HG03159 (cell line): ENCODE measurements at regions not wholly inside any gene's neighbourhood (a gene's known extent, or its start where the extent isn't known, plus 50 kb on each side); places are given as distances from the start of the nearest gene placed in this dataset.

Source experiments
- ATAC-seq: cut with Tn5 transposase; IDR thresholded peaks from one replicate; pipeline ENCODE4 v1.9.1; 2021; ENCODE audit warnings: mild to moderate bottlenecking, moderate library complexity; ENCODE audit not compliant: unreplicated experiment

DNA sequence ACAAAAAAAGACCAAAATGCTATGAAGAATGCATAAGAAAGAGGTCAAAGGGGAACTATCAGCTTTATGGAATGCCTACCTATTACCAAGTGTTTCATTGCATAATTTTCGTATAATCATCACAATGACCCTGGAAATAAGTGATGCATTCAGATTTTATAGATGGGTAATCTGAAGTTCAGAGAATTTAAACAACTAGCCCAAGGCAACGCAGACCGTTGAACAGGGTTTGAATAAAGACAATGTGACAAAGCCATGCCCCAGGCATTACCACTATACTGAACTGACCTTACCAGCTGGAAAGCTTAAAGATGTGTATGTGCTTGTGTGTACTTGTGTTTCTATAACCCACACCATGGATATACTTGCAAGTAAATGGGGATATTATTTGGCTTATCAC is 827.6 kb upstream of the ADGRL2 start:
- no peak for ATAC-seq

DNA sequence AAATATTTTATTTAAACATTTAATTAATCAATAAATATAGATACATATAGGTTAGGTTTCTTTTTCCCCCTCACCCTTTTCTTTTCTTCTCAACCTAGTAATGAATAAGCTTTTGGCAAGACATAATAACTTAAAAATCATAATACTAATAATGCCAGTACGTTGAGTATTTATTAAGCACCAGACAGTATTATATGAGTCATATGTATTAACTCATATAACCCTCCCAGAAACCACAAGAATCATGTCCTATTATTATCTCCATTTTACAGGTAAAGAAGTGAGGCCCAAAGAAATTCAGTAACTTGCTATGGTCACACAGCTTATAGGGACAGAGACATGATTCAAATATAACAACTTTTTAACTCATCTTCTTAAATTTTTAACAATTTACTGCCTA is 834.5 kb upstream of the ADGRL2 start:
- ATAC-seq = no peak

DNA sequence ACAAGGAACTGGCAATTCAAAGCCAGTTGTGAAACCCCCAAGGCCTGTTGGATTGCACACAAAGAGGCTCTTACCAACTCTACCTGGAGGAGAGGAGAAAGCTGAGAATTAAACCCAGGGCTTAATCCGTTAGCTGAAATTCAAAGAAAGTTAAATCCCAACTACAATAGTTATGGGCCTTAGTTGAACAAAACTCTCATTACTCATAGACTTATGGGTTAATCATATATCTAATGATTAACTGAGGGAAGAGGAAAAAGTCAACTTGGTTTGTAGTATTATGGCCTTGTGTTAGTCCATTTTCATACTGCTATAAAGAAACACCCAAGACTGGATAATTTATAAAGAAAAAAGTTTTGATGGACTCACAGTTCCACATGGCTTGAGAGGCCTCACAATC is 838.2 kb upstream of the ADGRL2 start:
- no peak for ATAC-seq

DNA sequence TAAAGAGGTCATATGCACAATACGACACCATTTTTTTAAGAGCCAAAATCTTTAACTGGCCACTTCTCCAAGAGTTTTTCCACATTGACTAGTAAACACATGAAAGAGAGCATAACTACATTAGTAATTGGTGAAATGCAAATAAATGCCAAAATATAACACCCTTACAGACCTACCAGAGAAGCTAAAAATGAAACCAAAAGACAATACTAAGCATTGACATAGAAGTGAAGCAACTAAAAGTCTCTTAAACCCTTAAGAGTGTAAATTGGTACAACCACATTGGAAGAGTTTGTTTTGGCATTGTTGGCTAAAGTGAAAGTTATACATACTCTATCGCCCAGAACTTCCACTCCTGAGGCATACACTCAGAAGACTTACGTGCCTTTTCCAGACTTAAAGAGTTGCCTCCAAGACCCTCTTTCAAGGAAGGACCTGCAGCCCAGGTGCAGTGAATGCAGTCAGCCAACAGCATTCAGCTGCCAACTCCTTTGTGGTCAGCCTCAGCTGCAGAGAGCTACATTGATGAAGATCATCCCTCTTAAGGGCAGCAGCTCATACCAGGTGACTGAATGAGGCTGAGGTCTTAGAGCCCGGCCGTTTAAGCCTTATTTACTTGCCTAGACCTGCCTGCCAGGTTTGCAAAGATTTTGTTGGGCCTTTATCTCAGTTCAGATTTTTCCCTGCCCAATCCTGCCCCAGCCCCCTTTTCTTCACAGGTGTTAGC is 839.1 kb upstream of the ADGRL2 start:
- ATAC-seq = no peak

DNA sequence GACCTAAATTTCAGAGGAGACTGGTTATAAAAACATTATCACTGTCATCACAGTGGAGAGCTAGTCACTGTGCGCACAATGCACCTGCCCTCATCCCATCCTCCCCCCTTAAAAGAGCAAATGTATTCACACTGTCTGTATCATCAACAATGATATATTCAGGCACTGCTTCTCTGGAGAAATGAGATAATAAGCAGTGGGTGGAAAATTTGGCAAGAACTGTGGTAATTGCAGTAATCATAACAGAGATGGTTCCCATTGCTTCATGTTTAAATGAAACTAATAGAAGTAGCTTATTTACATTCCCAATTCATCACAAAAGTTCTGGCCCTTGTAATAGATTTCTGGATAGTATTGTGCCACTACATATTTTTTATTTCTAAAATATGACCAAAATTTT is 867.4 kb upstream of the ADGRL2 start:
- no peak for ATAC-seq

DNA sequence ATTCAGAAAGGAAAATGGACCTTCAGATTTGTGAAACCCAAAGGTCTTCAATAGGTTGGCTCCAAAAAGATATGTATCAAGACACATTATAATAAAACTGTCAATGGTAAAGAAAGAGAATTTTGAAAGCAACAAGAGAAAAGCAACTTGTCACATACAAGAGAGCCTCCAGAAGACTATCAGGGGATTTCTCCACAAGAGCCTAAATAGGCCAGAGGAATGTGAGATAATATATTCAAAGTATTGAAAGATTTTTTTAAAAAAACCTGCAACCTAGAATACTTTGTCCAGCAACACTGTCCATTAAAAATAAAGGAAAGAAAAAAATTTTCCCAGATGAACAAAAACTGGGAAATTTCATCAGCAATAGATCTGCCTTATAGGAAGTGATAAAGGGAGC is 869.6 kb upstream of the ADGRL2 start:
- ATAC-seq = no peak

DNA sequence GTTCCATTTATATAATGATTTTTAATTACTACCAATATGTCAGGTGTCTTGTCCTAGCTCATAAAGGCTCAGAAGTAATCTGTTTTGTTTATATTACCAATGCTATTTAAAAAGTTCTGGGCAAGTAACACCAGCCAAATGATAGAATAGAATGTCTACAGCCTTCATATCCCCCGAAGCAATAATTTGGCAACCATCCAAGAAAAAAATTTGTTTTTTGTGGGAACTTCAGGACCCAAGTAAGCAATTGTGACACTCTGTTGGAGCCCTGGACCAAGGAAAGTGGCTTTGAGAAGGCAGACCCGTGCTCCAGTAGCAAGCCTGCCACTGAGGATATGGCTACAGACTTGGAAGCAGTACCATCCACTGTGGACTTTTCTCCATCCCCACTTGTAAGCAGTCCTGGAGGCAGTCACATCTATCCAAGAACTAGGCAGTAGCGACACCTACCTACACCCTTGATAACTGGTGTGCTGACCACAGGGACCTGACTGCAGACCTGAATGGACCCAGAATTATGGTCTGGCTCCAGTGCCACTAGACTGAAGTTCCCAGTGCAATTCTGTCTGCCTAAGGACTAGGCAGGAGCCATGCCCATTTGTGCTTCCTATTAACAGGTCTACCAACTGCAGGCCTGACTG is 870.7 kb upstream of the ADGRL2 start:
- ATAC-seq = no peak

DNA sequence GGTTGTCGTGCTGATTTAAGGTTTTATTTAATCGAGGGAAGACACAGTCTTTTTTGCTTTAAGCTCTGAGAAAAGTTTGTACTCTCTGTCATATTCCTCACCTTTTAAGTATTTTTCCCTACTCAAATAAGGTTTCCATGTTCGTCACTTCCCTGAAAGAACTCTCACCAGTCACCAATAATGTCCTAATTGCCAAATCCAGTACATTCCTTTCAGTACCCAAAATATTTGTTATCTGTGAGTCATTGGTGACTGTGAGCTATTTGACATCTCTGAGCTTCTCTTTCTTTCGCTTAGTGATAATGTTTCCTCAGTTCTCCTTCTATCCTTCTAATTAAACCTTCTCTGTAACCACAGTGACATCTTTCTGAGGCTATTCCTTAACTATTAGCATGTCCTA is 874.2 kb upstream of the ADGRL2 start:
- ATAC-seq = no peak

DNA sequence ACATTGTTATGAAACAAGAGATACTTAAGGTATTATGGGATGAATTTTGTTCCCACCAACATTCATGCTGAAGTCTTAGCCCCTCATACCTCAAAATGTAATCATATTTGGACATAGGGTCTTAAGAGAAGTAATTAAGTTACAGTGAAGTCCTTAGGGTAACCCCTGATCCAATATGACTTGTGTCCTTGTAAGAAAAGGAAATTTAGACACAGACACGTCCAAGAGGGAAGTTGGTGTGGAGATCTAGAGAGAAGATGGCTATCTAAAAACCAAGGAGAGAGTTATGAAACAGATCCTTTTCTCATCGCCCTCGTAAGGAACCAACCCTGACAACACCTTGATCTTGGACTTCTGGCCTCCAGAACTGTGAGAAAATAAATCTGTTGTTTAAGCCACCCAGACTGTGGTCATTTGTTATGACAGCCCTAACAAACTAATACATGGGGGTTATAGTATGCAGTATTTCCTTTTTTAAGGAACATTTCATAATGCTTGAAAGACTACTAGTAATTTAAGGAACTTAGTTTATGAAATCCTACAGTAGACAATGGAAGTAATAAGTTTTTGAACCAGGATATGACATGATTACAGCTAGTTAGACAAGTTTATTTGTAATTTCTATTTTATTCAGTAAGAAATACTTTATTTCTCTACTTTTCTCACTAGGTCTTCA is 875.5 kb upstream of the ADGRL2 start:
- no peak for ATAC-seq

DNA sequence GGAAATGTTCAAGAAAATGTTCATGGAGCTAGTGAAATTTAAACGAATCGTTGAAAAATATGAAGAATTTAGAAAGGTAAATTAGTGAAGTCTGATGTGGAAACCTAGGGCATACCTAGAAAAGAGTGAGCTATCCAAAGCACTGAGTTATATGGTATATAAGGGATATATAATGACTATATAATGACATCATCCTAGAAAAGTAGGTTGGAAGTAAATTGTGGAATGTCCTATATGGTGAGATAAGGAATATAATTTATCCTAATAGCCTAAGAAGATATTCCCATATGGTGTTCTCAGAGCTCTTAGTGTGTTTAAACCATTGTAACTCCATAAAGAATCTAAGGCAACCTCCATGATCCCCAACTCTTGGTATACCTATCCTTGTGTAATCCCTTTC is 876.4 kb upstream of the ADGRL2 start:
- no peak for ATAC-seq

DNA sequence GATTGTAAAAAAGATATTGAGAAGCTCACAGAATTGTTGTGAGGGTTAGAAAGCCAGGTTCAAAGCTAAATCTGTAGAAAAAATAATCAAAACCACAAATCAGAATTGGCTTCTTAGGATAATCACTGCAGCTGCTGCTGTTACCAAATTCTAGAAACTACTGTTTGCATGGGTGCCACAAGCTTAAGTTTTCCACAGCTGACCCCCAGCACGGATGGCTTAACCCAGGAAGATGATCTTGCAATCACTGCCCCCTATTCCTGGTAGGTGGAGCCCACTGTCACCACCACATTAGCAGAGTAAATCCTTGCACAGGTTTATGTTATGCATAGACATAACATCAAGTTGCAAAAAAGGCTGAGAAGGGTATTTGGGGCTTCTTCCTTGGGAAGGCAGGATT is 877.8 kb upstream of the ADGRL2 start:
- no peak for ATAC-seq

DNA sequence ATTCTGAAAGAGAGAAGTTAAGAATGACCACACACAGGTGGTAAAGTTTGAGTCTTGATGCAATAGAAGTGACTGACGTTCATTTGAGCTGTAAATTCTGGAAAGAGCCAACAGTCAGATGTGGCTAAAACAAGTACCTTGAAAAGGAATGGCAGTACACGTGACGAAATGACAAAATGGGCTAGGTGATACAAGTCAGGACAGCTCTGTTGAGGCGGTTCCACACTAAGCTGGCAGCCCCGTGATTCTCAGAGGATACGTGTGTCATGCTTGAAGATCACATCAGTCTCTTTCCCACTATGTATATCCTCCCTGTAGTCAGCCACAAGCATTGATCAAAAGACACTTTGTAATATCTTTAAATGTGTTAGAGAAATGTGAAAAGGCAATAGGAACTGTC is 881.3 kb upstream of the ADGRL2 start:
- ATAC-seq = no peak

DNA sequence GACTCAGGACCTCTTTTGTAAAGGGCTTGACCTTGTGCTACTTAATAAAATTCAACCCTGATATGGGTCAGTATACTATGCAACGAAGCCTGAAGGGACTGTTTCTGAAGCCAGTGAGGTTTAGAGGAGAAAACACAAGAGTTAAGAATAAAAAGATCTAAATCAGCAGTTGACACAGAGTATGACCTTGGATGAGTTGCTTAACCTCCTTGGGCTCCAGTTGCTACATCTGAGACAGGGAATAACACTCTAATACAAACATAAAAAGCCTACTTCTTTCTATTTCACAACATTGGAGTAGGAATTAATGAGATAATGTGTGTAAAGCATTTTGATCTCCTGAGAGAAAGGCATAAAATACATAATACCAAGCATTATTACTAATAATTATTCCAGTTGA is 882.4 kb upstream of the ADGRL2 start:
- ATAC-seq = no peak

DNA sequence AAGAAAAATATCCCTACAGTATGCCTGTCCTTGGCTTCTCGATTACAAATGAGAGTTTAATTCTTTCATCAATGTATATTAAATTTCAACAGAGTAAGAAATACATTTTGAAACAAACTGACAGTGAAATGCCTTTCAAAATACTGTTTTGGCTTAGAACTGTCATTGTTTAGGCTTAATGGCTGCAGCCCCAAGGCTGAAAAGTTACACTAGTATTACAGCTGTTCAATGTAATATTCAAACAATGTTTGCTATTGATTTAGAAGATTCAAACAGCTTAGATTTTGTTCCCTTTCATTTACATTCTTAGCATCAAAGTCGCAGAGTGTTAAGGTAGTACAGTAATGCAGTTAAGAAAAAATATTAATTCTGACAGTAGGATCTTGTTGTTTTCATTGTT is 882.9 kb upstream of the ADGRL2 start:
- ATAC-seq = no peak

DNA sequence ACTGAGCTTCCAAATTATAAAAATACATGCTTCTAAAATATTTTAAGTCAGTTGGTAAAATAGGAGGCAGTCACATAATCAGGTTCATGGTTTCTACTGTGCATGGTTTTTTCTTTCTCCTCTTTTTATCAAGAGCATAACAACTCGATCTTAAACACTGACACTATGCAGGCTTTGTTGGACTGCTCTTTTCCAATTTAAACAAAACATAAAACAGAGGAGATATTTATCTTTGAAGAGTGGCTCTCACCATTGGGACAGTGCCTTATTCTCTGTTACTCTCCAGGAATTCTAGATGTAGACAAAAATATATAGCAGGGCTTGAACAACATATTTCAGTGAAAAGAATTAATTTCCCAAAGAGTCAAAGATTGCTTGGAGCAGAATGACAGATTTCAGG is 883.5 kb upstream of the ADGRL2 start:
- ATAC-seq = no peak

DNA sequence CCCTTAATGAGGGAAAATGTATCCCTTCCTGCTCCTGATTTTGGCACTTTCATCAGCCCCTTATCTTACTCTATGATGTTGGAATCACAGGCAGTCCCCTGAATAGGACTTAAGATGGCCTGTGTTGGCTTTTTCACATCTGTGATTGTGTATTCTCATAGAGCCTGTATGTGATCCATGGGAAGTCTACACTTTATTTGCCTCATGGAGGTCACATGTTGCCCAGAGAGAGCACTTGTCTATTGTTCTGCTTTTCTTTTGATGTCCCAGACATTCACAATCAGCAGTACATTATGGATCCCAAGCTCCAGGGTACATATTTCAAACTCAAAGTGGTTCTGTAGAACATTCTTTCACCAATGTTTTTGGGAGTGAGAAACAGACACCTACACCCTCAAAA is 885.2 kb upstream of the ADGRL2 start:
- ATAC-seq = no peak

DNA sequence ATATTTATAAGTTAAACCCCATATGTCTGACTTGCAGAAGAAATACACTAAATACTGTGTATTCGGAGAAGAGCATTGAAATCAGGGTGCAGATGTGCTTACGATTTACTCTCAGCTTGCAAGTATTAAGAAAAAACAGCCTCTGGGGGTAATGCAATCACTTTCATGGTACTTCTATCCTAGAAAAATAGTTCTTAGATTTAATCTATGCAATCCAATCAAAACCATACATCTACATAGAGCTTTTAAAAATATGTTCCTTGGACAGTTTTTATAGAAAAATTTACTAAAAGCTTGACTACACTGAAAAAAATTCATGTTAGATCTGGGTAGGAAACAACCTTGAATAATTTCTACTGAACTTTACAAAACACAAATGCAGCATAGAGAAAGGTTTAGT is 890.3 kb upstream of the ADGRL2 start:
- no peak for ATAC-seq

DNA sequence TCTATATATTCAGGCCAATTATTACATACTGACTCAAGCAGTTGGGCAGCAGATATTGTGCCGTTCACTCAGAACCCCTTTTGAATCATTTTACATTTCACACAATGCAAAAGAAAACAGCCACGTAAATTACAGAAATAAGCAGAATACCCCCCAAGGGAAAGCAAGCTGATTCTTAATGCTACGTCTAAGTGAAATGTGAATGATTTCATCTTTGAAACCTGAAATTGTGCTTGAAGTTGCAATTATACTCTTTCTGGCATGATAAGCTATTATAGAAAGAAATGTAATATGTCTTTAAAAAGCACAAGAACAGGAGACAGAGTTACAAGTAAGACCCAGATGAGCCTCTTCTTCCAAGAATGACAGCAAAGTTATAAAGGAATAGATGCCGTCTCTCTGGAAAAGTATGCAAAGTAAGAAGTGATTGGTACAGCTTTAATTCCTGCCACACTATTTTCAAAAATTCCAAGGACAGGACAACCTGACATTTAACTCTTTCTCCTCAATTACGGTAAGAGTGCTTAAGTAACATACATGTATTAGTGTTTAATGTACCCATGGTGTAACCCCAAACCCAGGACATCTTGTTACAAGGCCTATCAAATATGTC is 891.5 kb upstream of the ADGRL2 start:
- ATAC-seq = no peak

DNA sequence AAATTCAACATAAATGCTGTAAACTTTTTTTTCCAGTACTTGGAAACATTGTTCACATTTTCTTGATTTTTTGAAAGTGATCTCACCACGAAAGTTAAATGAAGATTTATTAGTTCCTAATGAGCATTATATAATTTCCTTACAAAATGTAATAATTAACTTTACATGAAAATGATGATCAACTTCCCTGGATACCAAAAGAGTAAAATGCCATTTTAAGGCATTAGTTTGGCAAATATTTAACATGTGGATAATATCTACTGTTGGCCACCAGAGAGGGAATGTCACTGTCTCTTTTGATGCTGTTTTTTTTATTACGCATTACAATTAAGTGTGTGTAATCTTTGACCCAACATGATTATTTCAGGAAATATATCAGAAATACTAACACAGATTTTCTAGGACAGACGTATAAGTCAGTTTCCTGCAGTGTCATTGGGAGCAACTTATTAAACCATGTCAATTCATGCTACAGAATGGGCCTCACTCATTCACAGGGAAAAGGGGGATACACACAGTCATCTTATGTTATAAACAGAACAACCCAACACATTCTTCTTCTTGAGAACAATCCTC is 903.9 kb upstream of the ADGRL2 start:
- no peak for ATAC-seq

DNA sequence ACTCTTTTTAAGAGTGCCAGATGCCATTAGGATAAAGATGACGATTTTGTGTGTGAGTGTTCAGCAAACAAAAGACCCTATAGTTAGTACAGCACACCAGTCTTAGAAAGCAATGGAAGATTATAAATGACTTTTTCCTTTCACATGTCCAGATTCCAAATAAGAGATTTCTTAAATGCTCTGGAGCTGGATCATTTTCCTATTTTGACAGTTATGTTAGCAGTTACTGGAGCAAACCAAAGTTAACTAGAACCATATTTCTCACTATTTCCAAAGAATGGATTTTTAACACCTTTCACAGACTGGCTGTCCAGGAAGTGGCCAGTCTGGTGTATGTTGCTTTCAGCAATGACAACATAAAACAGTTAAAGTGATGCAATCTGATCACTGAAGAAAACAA is 905.8 kb upstream of the ADGRL2 start:
- ATAC-seq = no peak

DNA sequence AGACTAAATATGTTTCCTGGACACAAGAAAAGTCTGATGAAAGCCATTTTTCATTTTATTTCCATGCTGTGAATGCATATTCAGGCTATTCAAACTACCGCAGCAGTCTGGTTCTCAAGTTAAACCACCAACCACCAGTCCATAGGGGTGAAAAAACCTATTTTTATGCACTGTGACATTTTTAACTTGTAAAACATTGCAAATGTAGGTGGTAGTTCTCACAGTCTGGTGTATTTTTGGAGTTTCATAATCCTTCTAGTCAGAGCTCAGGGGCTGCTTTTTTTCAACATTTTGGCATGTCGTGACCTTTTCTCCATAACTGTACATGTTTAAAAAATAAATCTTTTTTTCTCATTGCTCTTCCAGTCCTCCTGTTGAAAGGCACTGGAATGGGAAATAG is 907.6 kb upstream of the ADGRL2 start:
- ATAC-seq = no peak

DNA sequence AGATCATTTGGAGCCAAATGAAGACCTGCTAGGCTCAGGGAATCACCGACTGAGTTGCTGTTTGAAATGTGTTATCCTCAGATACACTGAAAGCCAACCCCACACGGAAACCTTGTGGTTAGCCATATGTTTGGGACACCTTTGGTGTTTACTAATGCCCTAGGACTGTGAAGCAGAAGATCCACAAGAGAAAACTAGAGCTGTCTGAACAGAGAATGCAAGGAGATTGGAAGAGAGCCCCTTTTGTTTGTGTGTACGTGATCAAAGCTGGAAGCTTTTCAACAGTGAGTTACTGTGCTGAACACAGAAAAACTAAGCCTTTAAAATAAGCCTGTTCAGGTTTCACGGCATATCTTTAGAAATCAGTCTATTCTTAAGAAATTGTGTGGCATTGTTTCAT is 908.2 kb upstream of the ADGRL2 start:
- no peak for ATAC-seq
